ENCODE measurements at regions not wholly inside any gene's neighbourhood (a gene's known extent, or its start where the extent isn't known, plus 50 kb on each side); places are given as distances from the start of the nearest gene placed in this dataset.
"Not testable (repeated sequence)": the region's sequence is repeated elsewhere in the genome, so short reads cannot be mapped to it uniquely, and the experiment has no call there.

DNA sequence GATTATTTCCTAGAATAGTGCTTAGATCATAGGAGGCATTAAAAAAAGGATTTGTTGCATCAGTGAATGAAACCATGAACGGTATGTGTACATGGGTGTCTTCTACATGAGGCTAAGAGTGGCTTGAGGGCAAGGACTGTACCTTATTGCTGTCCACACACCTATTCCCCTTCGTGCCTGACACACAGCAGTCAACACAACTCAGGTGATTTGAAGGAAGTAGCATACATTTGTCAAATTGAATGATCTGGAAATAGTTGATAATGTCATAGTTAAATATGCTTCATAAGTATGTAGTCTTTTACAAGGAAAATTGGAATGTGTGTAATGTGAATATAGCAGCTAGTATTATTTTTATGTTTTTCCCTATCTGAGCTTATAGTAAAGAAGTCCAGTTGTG lies 189.0 kb upstream of the DAB1 start:
- no peak for DNase-seq

DNA sequence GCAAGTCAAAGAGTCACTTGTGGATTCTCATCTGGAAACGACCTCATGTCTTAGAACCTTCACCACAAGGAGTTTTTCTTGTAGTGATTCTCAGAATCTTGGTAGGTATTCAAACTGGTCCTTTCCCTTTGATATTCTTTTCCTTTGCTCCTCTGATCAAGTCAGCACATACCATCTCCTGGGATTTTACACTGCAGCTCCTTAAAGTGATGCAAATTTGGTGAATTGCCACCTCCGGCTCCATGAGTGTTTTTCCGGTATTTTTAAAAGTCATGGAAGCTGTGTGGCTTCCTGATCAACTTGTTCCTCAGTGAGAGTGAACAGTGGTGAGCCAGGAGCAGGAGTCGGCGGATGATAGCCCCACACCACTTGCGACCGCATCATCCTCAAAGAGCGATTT lies 182.1 kb upstream of the DAB1 start:
- no peak for DNase-seq

DNA sequence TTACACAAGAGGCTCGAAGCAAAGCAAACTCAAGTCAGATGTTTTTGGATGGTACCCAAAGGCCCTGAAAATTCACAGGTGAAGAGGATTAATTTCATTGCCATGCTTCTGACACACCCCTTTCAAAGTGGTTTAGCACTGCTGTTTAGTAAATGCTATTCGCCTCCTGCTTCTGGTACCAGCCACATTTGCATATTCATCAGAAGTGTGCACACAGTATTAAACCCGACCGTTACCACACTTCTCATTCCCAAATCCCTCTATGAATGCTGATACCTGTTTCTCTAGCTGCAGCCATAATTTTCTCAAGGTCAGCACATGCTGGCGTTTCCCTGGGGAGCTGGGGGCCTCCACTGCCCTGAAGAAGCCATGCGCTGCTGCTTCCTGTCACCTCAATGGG lies 179.8 kb upstream of the DAB1 start:
- no peak for DNase-seq

DNA sequence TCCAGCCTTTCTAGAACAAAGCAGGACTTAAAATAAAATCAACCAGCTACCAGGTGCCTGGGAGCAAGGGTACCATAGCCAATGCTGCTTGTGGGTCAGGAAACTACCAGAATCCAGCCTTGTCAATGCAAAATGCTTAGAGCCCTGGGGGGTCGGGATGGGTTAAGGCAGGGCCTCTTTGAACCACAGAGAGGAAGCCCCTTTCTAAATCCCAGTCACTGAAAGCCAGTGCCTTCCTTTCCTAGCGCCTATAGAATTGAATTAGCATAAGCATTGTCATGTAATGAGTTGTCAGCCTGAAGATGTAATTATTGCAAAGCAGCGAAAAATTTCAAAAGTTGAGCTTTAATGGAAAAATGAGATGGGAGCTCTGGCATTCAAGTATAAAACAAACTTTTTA lies 176.6 kb upstream of the DAB1 start:
- no peak for DNase-seq

DNA sequence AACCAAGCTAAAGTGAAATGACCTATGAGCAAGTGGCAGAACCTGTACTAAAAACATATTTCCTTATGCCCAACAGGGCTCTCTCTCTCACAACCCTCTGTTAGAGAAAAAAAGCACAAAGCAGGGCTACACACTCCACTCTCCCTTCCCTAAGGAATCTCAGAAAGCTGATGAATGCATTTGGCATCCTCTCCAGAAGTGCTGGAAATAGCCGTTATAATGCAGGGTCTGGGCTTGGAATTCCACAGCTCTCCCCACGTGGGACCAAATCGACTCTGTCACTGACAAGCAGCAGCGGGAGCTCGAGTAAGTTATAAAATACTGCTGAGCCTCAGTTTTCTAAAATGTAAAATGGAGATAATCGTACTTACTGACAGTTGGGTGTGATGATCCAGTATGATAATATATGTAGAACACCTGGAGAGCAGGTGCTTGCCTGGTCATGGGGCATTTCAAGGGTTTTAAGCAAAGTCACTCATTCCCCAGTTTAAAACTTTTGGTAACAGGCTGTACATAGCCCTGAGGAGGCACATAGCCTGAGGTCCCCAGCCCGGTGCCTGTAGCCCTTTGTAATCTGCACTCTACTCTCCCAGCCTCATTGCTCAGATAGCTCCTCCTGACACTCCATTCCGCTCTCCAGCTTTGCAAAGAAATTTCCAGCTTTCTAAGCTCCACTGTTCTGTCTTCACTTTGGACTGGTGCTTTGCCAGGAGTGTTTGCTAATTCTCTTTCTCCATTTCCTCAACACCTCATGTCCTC lies 175.6 kb upstream of the DAB1 start:
- no peak for DNase-seq

DNA sequence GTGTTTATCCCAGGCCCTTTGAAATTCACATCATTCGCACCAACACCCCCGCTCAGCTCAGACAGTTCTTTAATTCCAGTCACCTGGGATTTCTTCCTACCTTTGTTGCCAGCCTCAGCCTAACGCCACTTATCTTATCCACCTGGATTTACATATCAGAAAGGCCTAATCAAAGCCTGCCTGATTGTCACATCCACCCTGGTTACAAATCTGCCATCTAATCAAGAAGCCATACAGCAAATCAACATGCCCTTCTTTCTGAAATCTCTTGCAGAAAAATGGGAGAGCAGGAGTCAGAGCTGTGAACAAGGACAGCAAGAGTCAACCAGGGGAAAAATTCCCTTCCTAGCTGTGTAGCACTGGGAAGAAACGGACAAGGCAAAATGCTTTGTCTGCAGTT lies 173.2 kb upstream of the DAB1 start:
- DNase-seq, result no peak

DNA sequence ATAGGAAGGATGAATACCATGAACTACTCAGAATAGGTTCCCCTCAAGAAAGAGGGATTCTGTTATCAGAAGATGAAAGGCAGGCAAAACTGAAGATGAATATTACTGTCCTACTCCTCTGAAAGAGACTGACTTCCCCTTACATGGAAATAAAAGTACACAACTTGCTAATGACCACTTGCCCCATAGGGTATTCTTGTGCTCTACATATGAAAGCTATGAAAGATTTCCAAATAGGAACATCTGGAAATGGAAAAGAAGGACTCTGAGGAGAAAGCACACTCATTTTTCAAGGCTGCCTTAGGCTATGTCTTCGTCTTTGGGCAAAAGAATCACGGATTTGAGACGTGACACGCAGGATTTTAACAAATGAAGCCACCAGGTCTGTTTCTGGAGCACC lies 170.1 kb upstream of the DAB1 start:
- no peak for DNase-seq

DNA sequence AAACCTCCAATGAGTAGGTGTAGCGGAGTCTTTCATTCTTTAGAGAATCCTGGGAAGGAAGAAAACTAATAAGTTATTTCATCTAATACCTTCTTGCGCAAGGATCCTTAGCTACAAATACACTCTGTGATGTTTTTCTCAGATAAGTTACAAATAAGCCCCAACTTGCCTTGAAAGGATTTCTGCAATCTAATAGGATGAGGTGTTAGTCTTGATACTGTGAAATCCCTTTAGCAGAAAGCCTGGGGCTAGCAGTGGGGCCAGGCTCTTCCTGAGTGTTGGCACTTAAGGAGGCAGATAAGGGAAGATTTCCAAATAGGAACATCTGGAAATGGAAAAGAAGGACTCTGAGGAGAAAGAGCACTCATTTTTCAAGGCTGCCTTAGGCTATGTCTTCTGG lies 168.0 kb upstream of the DAB1 start:
- no peak for DNase-seq

DNA sequence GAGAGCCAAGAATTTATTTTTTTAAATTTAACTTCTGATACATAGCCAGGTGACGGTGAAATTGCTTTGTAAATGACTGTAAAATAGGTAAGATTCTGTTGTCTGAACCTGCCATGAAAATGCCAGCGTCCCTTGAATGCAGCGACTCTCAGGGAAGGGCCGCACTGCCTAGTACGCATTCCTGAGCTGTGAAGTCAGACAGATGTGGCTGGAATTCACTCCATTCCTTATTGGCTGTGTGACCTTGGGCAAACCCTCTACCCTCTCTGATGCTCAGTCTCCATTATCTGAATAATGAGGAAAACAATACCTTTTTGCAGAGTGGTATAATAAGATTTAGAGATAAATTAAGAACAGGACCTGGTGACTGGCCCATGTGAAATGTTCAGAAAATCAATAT lies 167.1 kb upstream of the DAB1 start:
- DNase-seq, result no peak

DNA sequence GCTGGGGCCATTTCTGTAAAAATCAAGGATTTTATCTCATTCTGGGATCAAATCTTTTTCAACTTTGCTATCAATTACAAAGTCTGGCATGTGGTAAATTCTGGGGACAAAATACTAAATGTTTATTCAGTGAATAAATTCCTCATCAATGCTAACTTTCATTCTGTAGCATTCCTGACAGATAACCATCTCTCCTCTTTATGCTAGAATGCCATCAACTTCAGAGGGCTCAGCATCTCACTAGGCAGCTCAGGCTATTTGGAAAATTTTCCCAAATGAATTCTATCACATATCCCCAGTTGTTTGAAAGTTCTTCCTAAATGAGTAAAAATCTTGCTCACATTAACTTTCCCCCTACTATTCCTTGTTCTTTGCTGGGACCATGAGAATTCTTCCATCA lies 163.0 kb upstream of the DAB1 start:
- DNase-seq, result no peak

DNA sequence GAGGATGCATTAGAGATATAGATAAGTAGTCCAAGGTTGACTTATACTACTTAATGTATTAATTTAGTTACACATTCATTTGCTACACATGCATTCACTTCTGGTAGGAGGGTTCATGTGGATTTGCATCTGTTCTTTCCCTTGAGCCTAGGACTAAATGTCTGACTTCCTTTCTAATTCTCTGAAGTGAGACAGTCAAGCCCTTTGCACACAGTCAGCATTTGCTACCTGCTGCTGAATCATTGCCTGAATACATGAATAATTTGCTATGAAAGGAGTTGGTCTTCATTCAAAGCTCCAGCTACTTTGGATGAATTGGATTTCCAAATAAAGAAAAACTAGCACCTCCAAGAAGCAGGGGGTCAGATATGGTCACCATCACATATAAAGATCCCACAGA lies 154.8 kb upstream of the DAB1 start:
- DNase-seq, result no peak

DNA sequence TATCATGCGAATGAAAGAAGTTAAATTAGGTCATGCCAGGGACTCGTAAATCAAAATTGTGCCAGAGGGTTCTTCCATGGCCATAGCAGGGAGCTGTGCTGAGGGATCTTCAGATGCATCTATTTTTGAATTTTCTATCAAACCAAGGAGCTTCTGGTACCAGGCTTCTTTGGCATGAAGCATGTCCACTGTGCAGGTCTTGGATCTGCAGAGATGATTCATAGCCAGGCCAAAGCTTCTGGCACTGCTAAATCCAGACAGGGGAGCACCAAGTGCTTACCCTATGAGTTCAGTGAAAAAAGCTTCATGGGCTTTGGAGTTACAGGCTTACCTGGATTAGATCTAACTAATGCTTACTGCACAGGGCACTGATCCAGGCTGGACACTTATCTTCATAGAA lies 154.2 kb upstream of the DAB1 start:
- DNase-seq, result no peak

DNA sequence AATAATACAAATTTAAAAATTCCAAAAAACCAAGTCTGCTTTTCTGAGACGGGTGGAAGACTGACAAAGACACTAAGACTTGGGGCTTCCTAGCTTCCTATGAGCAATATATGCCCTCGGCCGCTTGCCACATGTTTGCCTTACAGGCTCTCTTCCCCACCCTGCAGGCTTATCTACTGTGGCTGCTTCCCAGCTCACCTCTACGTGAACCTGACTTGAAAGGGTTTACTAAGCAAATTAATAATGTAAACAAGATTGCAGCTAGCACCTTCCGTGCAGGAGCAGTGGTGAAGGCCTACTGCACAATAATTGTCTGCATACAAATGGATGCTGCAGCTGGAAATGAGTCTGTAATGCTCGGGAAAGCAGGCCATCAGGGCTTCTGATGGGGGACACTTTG lies 152.9 kb upstream of the DAB1 start:
- no peak for DNase-seq

DNA sequence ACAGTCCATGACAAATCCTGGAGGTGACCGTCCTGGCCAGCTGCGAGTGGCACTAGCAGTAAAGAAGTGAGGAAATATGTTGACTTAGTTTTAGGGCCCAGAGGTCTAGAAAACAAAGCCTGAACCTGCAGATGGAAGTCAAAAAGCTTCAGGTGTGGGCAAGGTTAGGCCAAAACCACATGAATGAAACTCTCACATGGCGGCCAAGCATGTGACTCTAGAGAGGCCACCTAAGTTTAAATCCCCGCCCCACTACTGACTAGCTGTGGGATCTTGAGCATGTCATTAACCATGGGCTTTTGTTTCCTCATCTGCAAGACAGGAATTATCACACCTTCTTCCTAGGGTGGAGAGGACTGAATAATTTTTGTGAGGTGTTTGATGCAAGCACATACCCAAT lies 148.2 kb upstream of the DAB1 start:
- DNase-seq, result no peak

DNA sequence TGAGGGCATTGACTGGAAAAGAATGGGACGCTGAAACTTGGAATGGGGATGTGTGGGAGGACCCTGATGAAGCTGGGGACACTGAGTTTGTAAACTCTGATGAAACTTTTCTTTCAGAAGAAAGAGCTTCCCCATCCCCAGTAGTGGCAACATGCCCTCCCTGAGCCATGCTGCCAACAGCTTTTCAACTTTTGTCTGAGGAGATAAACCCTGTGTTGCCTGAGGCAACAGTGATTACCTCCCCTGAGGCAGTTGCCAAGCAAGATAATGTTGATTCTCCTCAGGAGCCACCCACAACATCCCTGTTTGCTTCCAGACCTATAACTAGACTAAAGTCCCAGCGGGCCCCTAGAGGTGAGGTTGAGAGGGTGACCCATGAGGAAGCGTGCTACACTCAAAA lies 134.2 kb upstream of the DAB1 start:
- DNase-seq, result not testable (repeated sequence)

DNA sequence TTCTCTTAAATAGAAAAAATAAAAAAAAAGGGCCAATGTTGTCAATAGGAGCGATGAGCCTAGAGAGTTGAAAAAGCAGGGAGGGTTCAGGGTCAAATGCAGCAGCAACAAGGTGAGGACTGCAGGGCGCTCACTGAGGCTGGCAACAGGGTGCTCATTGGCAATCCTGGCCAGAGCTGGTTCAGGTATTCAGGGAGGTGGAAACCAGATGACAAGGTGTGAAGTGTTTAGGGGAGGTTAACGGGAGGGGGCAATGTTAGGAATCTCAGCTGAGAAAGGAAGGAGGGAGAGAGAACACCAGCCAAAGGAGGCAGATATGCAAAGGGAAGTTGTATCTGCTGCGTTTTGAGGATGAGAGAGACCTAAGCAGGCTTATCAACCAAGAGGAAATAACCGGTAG lies 129.8 kb upstream of the DAB1 start:
- DNase-seq, result no peak

DNA sequence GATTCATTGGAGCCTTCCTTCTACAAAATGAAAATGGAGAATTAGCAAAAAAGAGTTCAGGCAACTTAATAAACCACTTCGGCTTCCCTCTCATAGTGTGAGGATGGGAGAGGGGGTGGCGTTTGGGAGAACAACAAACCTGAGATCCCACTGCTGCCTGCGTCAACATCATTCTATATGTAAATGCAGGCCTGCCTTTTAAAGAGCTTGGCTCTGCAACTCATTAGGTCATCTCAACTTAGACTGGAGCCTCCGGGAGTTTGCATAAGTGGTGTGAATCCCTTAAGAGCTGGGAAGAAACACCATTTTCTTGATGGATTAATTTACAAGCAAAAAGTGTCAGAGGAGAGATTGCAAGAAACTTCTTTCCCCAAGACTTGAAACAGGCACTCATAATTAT lies 127.6 kb upstream of the DAB1 start:
- no peak for DNase-seq

DNA sequence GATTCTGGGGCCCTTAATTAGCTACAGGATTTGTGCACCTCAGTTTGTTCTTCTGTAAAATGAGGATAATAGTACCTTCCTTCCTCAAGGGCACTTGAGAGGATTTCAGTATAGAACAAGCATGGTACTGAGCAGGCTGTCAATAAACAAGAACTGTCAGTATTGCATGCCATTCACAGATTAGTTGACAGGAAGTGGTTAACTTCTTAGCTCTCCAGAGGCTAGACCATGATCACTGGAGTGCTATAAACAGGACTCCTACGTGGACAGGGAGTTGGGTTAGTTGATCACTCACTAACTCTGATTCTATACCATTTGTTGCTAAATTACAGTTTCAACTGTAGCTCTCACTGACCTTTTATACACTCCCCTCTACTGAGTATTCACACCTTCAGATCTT lies 126.2 kb upstream of the DAB1 start:
- DNase-seq, result no peak

DNA sequence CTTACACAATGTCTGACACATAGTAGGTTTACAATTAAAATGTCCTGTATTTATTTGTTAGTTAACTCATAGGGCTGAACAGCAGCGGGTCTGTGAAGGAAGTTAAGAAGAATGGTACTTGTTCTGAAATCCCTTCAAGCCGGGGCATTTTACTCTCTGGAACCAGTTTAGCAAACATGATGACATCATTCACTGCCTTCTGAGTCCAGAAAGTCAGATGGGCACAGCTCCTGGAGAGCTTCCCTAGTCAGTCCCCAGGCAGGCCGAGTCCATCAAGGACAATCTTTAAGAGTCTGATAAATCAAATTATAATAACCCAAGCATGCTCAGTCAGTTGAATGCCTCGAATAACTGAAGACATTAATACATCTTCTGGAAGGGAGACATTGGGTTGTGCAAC lies 125.4 kb upstream of the DAB1 start:
- DNase-seq, result no peak

DNA sequence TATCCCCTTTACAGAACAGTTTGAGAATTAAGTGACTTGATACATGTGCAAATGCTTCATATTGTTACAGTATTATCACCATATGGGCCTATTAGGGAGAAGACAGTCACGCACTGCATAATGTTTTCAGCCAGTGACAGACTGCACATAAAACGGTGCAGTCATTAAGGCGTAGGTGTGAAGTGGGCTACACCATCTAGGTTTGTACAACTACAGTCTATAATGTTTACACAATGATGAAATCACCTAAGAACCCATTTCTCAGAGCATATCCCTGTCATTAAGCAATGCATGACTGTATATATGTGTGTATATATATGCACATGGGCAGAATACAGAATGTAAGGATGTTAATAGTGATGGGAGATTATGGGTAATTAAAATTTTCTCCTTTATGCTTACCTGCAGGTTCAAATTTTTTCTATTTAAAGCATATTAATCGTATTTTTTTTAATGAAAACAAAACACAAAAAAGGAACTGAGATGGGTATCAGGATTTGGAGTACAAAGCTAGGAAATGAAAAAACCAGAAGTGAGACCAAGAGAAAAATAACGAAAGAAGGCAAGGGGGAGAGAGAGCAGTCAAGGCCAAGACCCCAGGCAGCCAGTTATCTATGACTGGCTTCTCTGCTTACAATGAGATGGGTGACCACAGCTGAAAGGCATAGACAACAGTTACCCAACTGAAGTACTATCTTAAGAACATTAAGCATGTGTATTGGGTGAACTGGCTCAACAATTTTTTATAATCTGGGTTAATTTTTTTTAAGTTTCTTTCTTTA lies 122.9 kb upstream of the DAB1 start:
- no peak for DNase-seq

DNA sequence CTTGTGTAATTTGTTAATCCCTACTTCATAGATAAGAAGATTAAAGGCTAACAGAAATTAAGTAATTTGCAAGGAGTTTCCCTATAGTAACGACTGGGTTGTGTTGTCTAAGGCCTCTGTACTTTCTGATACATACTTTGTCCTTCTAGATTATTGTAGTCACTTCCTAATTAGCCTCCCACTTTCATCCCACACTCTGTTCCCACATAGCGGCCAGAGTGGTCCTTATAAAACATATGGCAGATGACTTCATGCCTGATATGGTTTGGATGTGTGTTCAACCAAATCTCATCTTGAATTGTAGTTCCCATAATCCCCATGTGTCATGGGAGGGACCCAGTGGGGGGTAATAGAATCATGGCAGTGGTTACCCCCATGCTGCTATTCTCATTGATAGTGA lies 120.5 kb upstream of the DAB1 start:
- no peak for DNase-seq

DNA sequence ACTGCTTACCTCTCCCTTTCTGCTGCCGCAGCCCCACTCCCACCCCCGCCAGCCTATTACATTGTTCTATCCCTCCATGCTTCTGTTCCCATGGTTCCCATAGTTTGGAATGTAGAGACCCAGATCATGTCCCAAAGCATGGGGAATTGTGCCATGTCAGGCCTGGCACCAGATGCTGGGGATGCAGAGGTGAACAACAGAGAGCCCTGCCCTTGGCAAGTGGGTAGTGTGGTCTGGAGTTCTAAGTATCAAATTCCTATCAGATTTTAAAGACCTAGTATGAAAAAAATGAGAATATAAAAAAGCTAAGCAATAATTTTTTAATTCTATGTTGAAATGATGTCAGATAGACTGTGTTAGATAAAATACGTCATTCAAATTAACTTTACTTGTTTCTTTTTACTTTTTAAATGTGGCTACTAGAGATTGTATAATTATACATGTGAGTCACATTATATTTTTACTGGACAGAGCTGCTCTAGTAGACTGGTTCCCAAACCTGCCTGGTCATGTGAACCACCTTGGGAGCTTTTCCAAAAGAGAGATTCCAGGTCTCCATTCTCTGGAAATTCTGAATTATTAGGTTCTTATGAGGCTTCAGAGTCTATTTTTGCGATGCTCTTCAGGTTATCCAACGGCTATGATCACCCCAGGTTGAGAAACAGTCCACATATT lies 113.0 kb upstream of the DAB1 start:
- DNase-seq, result no peak

DNA sequence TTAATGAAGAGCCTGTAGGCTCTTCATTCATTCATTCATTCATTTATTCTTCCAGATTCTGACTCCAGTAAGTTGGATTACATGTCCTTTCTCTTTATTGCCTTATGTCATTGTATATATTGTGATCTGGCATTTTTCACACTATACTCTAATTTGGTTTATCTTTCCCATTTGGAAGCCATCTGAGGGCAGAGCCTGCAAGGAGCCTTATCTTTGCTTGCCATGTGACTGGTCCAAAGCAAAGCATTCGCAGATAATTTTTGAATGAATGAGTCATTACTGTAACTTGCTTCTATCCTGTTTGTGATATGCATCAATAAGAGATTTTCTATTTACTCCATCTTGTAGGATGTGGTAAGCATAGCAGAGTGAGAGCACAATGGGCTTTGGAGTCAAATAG lies 108.4 kb upstream of the DAB1 start:
- no peak for DNase-seq

DNA sequence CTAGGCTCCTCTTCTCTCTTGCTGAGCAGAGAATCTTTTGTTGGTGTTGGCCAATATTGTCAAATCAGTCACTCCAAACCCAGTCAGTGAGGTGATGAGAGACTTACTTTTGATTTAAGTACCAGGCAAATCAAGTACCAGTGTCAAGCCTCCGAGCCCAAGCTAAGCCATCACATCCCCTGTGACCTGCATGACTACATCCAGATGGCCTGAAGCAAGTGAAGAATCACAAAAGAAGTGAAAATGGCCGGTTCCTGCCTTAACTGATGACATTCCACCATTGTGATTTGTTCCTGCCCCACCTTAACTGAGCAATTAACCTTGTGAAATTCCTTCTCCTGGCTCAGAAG lies 107.0 kb upstream of the DAB1 start:
- not testable (repeated sequence) for DNase-seq

Measured in NCI-H2081 treated with DMSO at 0.1 percent for 48 hours (cell line).